PC-9 (cell line): ENCODE measurements at regions not wholly inside any gene's neighbourhood (a gene's known extent, or its start where the extent isn't known, plus 50 kb on each side); places are given as distances from the start of the nearest gene placed in this dataset.

ENCODE experiments used
- EZH2 ChIP-seq: fragments of 200-600 bp; sonication (generic); IDR thresholded peaks from 2 replicates; pipeline ENCODE4 v1.8.0; 2017; ENCODE audit warnings: antibody characterized with exemption, low read depth
- TF ChIP-seq, protein P1 (sequence below): fragments of 200-600 bp; sonication (generic); conservative IDR thresholded peaks from 2 replicates; pipeline ENCODE4 v1.6.1; 2017; ENCODE audit warnings: mixed run types, antibody characterized with exemption, mild to moderate bottlenecking, moderate library complexity

DNA sequence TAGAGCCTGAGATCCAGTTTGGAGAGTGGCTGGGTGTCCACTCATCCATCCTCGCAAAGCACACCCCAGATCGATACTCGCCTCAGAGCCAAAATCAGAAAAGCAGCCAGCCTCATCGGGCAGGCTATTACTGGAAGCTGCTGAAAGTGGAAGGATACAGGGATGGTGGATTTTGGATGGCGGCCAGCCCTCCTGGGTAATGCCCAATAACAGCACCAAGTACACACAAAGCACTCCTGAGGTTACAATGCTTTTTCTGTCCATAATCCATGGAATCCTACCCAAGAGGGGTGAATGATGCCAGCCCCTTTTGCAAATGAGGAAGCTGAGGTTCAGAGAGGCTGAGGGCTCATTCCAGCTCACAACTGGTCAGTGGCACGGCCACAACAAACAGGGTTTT, 93.1 kb upstream of the SLC6A11 start:
- TF ChIP-seq, protein P1, sequence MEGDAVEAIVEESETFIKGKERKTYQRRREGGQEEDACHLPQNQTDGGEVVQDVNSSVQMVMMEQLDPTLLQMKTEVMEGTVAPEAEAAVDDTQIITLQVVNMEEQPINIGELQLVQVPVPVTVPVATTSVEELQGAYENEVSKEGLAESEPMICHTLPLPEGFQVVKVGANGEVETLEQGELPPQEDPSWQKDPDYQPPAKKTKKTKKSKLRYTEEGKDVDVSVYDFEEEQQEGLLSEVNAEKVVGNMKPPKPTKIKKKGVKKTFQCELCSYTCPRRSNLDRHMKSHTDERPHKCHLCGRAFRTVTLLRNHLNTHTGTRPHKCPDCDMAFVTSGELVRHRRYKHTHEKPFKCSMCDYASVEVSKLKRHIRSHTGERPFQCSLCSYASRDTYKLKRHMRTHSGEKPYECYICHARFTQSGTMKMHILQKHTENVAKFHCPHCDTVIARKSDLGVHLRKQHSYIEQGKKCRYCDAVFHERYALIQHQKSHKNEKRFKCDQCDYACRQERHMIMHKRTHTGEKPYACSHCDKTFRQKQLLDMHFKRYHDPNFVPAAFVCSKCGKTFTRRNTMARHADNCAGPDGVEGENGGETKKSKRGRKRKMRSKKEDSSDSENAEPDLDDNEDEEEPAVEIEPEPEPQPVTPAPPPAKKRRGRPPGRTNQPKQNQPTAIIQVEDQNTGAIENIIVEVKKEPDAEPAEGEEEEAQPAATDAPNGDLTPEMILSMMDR: no peak
- TF ChIP-seq EZH2: no peak
